ENCODE measurements at regions not wholly inside any gene's neighbourhood (a gene's known extent, or its start where the extent isn't known, plus 50 kb on each side); places are given as distances from the start of the nearest gene placed in this dataset.
"Not testable (repeated sequence)": the region's sequence is repeated elsewhere in the genome, so short reads cannot be mapped to it uniquely, and the experiment has no call there.

- TF ChIP-seq MAX (IDR thresholded peaks at IDR 0.05; ENCODE audit: low read depth, low read length) (no peak), POLR2A (IDR thresholded peaks at IDR 0.05; ENCODE audit: extremely low read depth, insufficient read length) (no peak), CTCF (IDR thresholded peaks at IDR 0.05; ENCODE audit: low read depth, low read length) (no peak), MYC (IDR thresholded peaks at IDR 0.05; ENCODE audit: low read depth, low read length) (no peak)
- H3K4me3 ChIP-seq (ENCODE audit: low read depth, low read length), result no peak overlapping the region
- no peak for DNase-seq (ENCODE audit: low read depth)
These were observed 87.0 kb upstream of the TRPC4 start for GRCh38 chr13:37956536-37956935.

- H3K4me3 ChIP-seq (ENCODE audit: low read depth, low read length); DNase-seq (ENCODE audit: low read depth): not testable (repeated sequence)
These were observed 85.0 kb upstream of the TRPC4 start for GRCh38 chr13:37954597-37954996.

- no peak overlapping the region for H3K4me3 ChIP-seq (ENCODE audit: low read depth, low read length)
- TF ChIP-seq POLR2A (IDR thresholded peaks at IDR 0.05; ENCODE audit: extremely low read depth, insufficient read length), result no peak
- no peak for TF ChIP-seq MYC (IDR thresholded peaks at IDR 0.05; ENCODE audit: low read depth, low read length)
- TF ChIP-seq MAX (IDR thresholded peaks at IDR 0.05; ENCODE audit: low read depth, low read length), result no peak
- no peak for TF ChIP-seq CTCF (IDR thresholded peaks at IDR 0.05; ENCODE audit: low read depth, low read length)
- DNase-seq (ENCODE audit: low read depth), result no peak
These were observed 84.6 kb upstream of the TRPC4 start for GRCh38 chr13:37954191-37954590.

GRCh38 chr13:37953696-37954095, 84.1 kb upstream of the TRPC4 start:
- TF ChIP-seq MYC (IDR thresholded peaks at IDR 0.05; ENCODE audit: low read depth, low read length), result no peak
- no peak for TF ChIP-seq CTCF (IDR thresholded peaks at IDR 0.05; ENCODE audit: low read depth, low read length)
- no peak for TF ChIP-seq MAX (IDR thresholded peaks at IDR 0.05; ENCODE audit: low read depth, low read length)
- TF ChIP-seq POLR2A (IDR thresholded peaks at IDR 0.05; ENCODE audit: extremely low read depth, insufficient read length), result no peak
- DNase-seq (ENCODE audit: low read depth), result no peak
- no peak overlapping the region for H3K4me3 ChIP-seq (ENCODE audit: low read depth, low read length)

GRCh38 chr13:37950016-37950415, 80.4 kb upstream of the TRPC4 start:
- no peak overlapping the region for H3K4me3 ChIP-seq (ENCODE audit: low read depth, low read length)
- DNase-seq (ENCODE audit: low read depth), result no peak
- TF ChIP-seq POLR2A (IDR thresholded peaks at IDR 0.05; ENCODE audit: extremely low read depth, insufficient read length), result no peak
- TF ChIP-seq MYC (IDR thresholded peaks at IDR 0.05; ENCODE audit: low read depth, low read length), result no peak
- no peak for TF ChIP-seq CTCF (IDR thresholded peaks at IDR 0.05; ENCODE audit: low read depth, low read length)
- TF ChIP-seq MAX (IDR thresholded peaks at IDR 0.05; ENCODE audit: low read depth, low read length), result no peak

- DNase-seq (ENCODE audit: low read depth), result no peak
- no peak overlapping the region for H3K4me3 ChIP-seq (ENCODE audit: low read depth, low read length)
- TF ChIP-seq POLR2A (IDR thresholded peaks at IDR 0.05; ENCODE audit: extremely low read depth, insufficient read length), result no peak
- no peak for TF ChIP-seq MAX (IDR thresholded peaks at IDR 0.05; ENCODE audit: low read depth, low read length)
- no peak for TF ChIP-seq MYC (IDR thresholded peaks at IDR 0.05; ENCODE audit: low read depth, low read length)
- TF ChIP-seq CTCF (IDR thresholded peaks at IDR 0.05; ENCODE audit: low read depth, low read length), result no peak
These were observed 78.0 kb upstream of the TRPC4 start for GRCh38 chr13:37947419-37948140.
